GM21515 (cell line): ENCODE measurements at regions not wholly inside any gene's neighbourhood (a gene's known extent, or its start where the extent isn't known, plus 50 kb on each side); places are given as distances from the start of the nearest gene placed in this dataset.

ENCODE experiments used
- ATAC-seq: cut with Tn5 transposase; IDR thresholded peaks from one replicate; pipeline ENCODE4 v1.9.1; 2021; ENCODE audit not compliant: unreplicated experiment

GRCh38 chr14:29030970-29031369 is 264.4 kb downstream of the FOXG1 start:
- no peak for ATAC-seq

GRCh38 chr14:29035134-29035533 is 268.5 kb downstream of the FOXG1 start:
- no peak for ATAC-seq

GRCh38 chr14:29037411-29037810 is 270.8 kb downstream of the FOXG1 start:
- no peak for ATAC-seq

GRCh38 chr14:29039171-29039570 is 272.6 kb downstream of the FOXG1 start:
- ATAC-seq, result no peak

GRCh38 chr14:29042551-29042950 is 276.0 kb downstream of the FOXG1 start:
- no peak for ATAC-seq

GRCh38 chr14:29043737-29044136 is 277.1 kb downstream of the FOXG1 start:
- no peak for ATAC-seq

- no peak for ATAC-seq
These were observed 278.6 kb downstream of the FOXG1 start for GRCh38 chr14:29045237-29045636.

- ATAC-seq, result no peak
These were observed 287.5 kb downstream of the FOXG1 start for GRCh38 chr14:29054119-29054518.

- no peak for ATAC-seq
These were observed 289.5 kb downstream of the FOXG1 start for GRCh38 chr14:29056041-29056566.

GRCh38 chr14:29061702-29062101 is 295.1 kb downstream of the FOXG1 start:
- ATAC-seq, result no peak

GRCh38 chr14:29062466-29062865 is 295.9 kb downstream of the FOXG1 start:
- no peak for ATAC-seq

GRCh38 chr14:29062976-29063375 is 296.4 kb downstream of the FOXG1 start:
- ATAC-seq, result no peak

- ATAC-seq, result no peak
These were observed 297.8 kb downstream of the FOXG1 start for GRCh38 chr14:29064305-29064900.

GRCh38 chr14:29069228-29069627 is 302.6 kb downstream of the FOXG1 start:
- ATAC-seq, result no peak

- ATAC-seq, result no peak
These were observed 309.2 kb downstream of the FOXG1 start for GRCh38 chr14:29075761-29076160.

GRCh38 chr14:29077916-29078315 is 311.3 kb downstream of the FOXG1 start:
- no peak for ATAC-seq

- no peak for ATAC-seq
These were observed 312.4 kb downstream of the FOXG1 start for GRCh38 chr14:29078810-29079522.

GRCh38 chr14:29085546-29085945 is 319.0 kb downstream of the FOXG1 start:
- ATAC-seq, result no peak

GRCh38 chr14:29089849-29090248 is 323.3 kb downstream of the FOXG1 start:
- ATAC-seq, result no peak

- no peak for ATAC-seq
These were observed 325.5 kb downstream of the FOXG1 start for GRCh38 chr14:29092121-29092520.

GRCh38 chr14:29097476-29097875 is 330.9 kb downstream of the FOXG1 start:
- ATAC-seq, result no peak

GRCh38 chr14:29098656-29099055 is 332.1 kb downstream of the FOXG1 start:
- ATAC-seq, result no peak

GRCh38 chr14:29102266-29102665 is 335.7 kb downstream of the FOXG1 start:
- ATAC-seq, result no peak
